OCI-LY1 (cell line): ENCODE measurements at regions not wholly inside any gene's neighbourhood (a gene's known extent, or its start where the extent isn't known, plus 50 kb on each side); places are given as distances from the start of the nearest gene placed in this dataset.

Source experiments
- CTCF ChIP-seq: fragments of 200-600 bp; sonication (generic), shearing (Covaris generic); IDR thresholded peaks from 2 replicates; pipeline ENCODE4 v1.5.1; 2017; ENCODE audit warnings: mild to moderate bottlenecking, antibody characterized with exemption, low read length, moderate library complexity, mixed read lengths
- EZH2 ChIP-seq: fragments of 200-600 bp; sonication (generic), shearing (Covaris generic); IDR thresholded peaks from 2 replicates; pipeline ENCODE4 v1.8.0; 2017; ENCODE audit warnings: borderline replicate concordance, mixed run types, mild to moderate bottlenecking, antibody characterized with exemption, low read length, moderate library complexity, mixed read lengths

- TF ChIP-seq CTCF = no peak
- TF ChIP-seq EZH2 = no peak
Observed at GRCh38 chr6:150486048-150486447, 113.6 kb upstream of the PLEKHG1 start.
